HEK293 (cell line): ENCODE measurements at regions not wholly inside any gene's neighbourhood (a gene's known extent, or its start where the extent isn't known, plus 50 kb on each side); places are given as distances from the start of the nearest gene placed in this dataset.

Source experiments
- CTCF ChIA-PET: fragments of 350-600 bp; formaldehyde crosslinking; extraction: SDS; loops from one replicate; lab custom pipeline; 2021; ENCODE audit warnings: antibody characterized with exemption; lab: Yijun Ruan, JAX
- POLR2A ChIA-PET: fragments of 300-600 bp; formaldehyde crosslinking; extraction: SDS; loops from one replicate; lab custom pipeline; 2020; ENCODE audit warnings: antibody characterized with exemption, inconsistent platforms; lab: Yijun Ruan, JAX
- H3K27ac ChIP-seq: fragments of 200-500 bp; sonication (Bioruptor generic); 2 replicates; pipeline ENCODE4 v1.5.1; 2014; ENCODE audit warnings: low read depth, low read length, control low read depth, inconsistent platforms; ENCODE audit errors: extremely low read depth
- H3K36me3 ChIP-seq, 2 experiments: fragments of 200-500 bp in 1 of 2; sonication (Bioruptor generic) in 1 of 2; 1 replicate in 1 of 2; 2 replicates in 1 of 2; pipeline ENCODE4 v1.5.1; 2014 to 2017; ENCODE audit warnings: inconsistent platforms in 2 of 2, low read length in 2 of 2; ENCODE audit not compliant: control insufficient read depth in 2 of 2, insufficient read depth in 1 of 2
- H3K4me1 ChIP-seq: fragments of 200-500 bp; sonication (Bioruptor generic); 2 replicates; pipeline ENCODE4 v1.5.1; 2014; ENCODE audit warnings: mild to moderate bottlenecking, low read length, inconsistent platforms; ENCODE audit not compliant: control insufficient read depth, insufficient read depth
- H3K4me3 ChIP-seq: 2 replicates; pipeline ENCODE4 v1.5.1; 2011; ENCODE audit warnings: low read depth, mild to moderate bottlenecking, control low read depth, low read length, moderate library complexity
- H3K9me3 ChIP-seq: fragments of 200-500 bp; sonication (Bioruptor generic); 2 replicates; pipeline ENCODE4 v1.5.1; 2014; ENCODE audit warnings: low read depth, low read length, inconsistent platforms; ENCODE audit not compliant: control insufficient read depth, insufficient read depth
- BCL11A ChIP-seq: fragments of 450-650 bp; formaldehyde crosslinking; IDR thresholded peaks from 2 replicates; pipeline ENCODE4 v1.5.1; 2016; ENCODE audit warnings: low read depth, missing biosample characterization, missing genetic modification characterization
- HOXC10 ChIP-seq: sonication (generic); formaldehyde crosslinking; IDR thresholded peaks from 2 replicates; pipeline ENCODE4 v1.8.1; 2023; ENCODE audit warnings: mild to moderate bottlenecking, missing genetic modification reagents
- SP7 ChIP-seq: fragments of 450-650 bp; formaldehyde crosslinking; IDR thresholded peaks from 2 replicates; pipeline ENCODE4 v1.5.1; 2016; ENCODE audit warnings: missing biosample characterization, missing genetic modification characterization
- TSHZ1 ChIP-seq: fragments of 450-650 bp; formaldehyde crosslinking; IDR thresholded peaks from 2 replicates; pipeline ENCODE4 v1.5.1; 2016; ENCODE audit warnings: missing biosample characterization, missing genetic modification characterization, borderline replicate concordance
- ZBTB21 ChIP-seq: fragments of 450-650 bp; formaldehyde crosslinking; IDR thresholded peaks from 2 replicates; pipeline ENCODE4 v1.5.1; 2017; ENCODE audit warnings: missing biosample characterization, missing genetic modification characterization
- ZFP3 ChIP-seq: fragments of 450-650 bp; formaldehyde crosslinking; IDR thresholded peaks from 2 replicates; pipeline ENCODE4 v1.5.1; 2016; ENCODE audit warnings: low read depth, missing biosample characterization, missing genetic modification characterization
- ZFP69B ChIP-seq: fragments of 450-650 bp; formaldehyde crosslinking; IDR thresholded peaks from 2 replicates; pipeline ENCODE4 v1.5.1; 2016; ENCODE audit warnings: missing biosample characterization, missing genetic modification characterization
- ZNF175 ChIP-seq: fragments of 450-650 bp; formaldehyde crosslinking; IDR thresholded peaks from 2 replicates; pipeline ENCODE4 v1.5.1; 2016; ENCODE audit warnings: missing biosample characterization, missing genetic modification characterization
- ZNF184 ChIP-seq: fragments of 450-650 bp; IDR thresholded peaks from 2 replicates; pipeline ENCODE4 v1.5.1; 2018; ENCODE audit warnings: missing biosample characterization, mild to moderate bottlenecking, missing genetic modification characterization
- ZNF324 ChIP-seq: fragments of 450-650 bp; formaldehyde crosslinking; IDR thresholded peaks from 2 replicates; pipeline ENCODE4 v1.5.1; 2016; ENCODE audit warnings: missing biosample characterization, missing genetic modification characterization
- ZNF514 ChIP-seq: fragments of 450-650 bp; formaldehyde crosslinking; IDR thresholded peaks from 2 replicates; pipeline ENCODE4 v1.5.1; 2016; ENCODE audit warnings: missing biosample characterization, missing genetic modification characterization
- ZNF560 ChIP-seq: fragments of 450-650 bp; formaldehyde crosslinking; IDR thresholded peaks from 2 replicates; pipeline ENCODE4 v1.5.1; 2017; ENCODE audit warnings: missing biosample characterization, missing genetic modification characterization, borderline replicate concordance
- ZNF585B ChIP-seq: fragments of 450-650 bp; formaldehyde crosslinking; IDR thresholded peaks from 2 replicates; pipeline ENCODE4 v1.5.1; 2016; ENCODE audit warnings: missing biosample characterization, missing genetic modification characterization
- ZNF76 ChIP-seq: fragments of 450-650 bp; formaldehyde crosslinking; IDR thresholded peaks from 2 replicates; pipeline ENCODE4; 2016; ENCODE audit warnings: low read depth, missing biosample characterization, missing genetic modification characterization, borderline replicate concordance
- ZNF777 ChIP-seq: fragments of 450-650 bp; formaldehyde crosslinking; IDR thresholded peaks from 2 replicates; pipeline ENCODE4 v1.5.1; 2017; ENCODE audit warnings: missing biosample characterization, missing genetic modification characterization, borderline replicate concordance
- ZNF785 ChIP-seq: fragments of 450-650 bp; formaldehyde crosslinking; IDR thresholded peaks from 2 replicates; pipeline ENCODE4 v1.5.1; 2016; ENCODE audit warnings: missing biosample characterization, missing genetic modification characterization
- ZSCAN18 ChIP-seq: fragments of 450-650 bp; formaldehyde crosslinking; IDR thresholded peaks from 2 replicates; pipeline ENCODE4 v1.5.1; 2016; ENCODE audit warnings: missing biosample characterization, missing genetic modification characterization
- TF ChIP-seq, protein P1 (sequence below): fragments of 450-650 bp; formaldehyde crosslinking; IDR thresholded peaks from 2 replicates; pipeline ENCODE4 v1.5.0; 2017; ENCODE audit warnings: missing biosample characterization, missing genetic modification characterization, borderline replicate concordance
- TF ChIP-seq, protein P2 (sequence below): fragments of 450-650 bp; formaldehyde crosslinking; IDR thresholded peaks from 2 replicates; pipeline ENCODE4 v1.5.1; 2016; ENCODE audit warnings: missing biosample characterization, missing genetic modification characterization
- TF ChIP-seq, protein P3 (sequence below): fragments of 450-650 bp; formaldehyde crosslinking; IDR thresholded peaks from 2 replicates; pipeline ENCODE4 v1.5.1; 2016; ENCODE audit warnings: missing biosample characterization, missing genetic modification characterization

DNA sequence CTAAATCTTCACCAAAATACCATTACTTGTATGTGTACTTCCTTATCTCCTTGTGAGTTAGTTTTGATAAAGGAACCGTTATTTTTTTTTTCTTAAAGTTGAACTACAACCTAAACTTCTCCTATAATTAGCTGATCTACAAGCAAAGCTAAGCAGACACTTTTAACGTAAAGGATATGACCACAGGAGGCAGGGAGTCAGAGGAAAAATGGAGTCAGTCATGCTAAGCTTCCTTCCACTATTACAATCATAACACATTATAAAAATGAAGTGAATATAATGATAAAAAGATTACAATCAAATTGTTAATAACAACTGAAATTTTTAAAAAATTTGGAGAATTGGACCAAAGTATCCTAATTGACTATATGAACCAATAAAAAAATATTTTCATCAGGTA is 892.6 kb downstream of the KCNT2 start:
- no peak for TF ChIP-seq HOXC10 (CRISPR knock-in tag)
- no peak for TF ChIP-seq ZNF585B (tag by site-specific recombination)
- no peaks in the 10 kb centered on the region for H3K36me3 ChIP-seq
- H3K4me3 ChIP-seq: no peak overlapping the region
- ChIA-PET CTCF (interaction anchor here (0.7 to 1.6 kb wide), 2 partner anchors 16 to 327 kb away, joined by 4 to 6 read pairs; no protein-coding TSS in a partner anchor), POLR2A (no interaction called here)
- H3K27ac ChIP-seq: no peak overlapping the region
- H3K9me3 ChIP-seq: no peaks in the 10 kb centered on the region
- no peaks in the 10 kb centered on the region for H3K4me1 ChIP-seq

- Histone ChIP-seq H3K36me3 (no peaks in the 10 kb centered on the region), H3K27ac (no peak overlapping the region), H3K4me1 (no peaks in the 10 kb centered on the region), H3K9me3 (no peaks in the 10 kb centered on the region), H3K4me3 (no peak overlapping the region)
- ChIA-PET CTCF (interaction anchor here (1.6 kb wide), 1 partner anchor 17 kb away, joined by 4 read pairs; no protein-coding TSS in a partner anchor), POLR2A (no interaction called here)
- TF ChIP-seq BCL11A (tag by site-specific recombination) (no peak), SP7 (tag by site-specific recombination) (no peak), TSHZ1 (tag by site-specific recombination) (no peak), ZFP69B (tag by site-specific recombination) (no peak), ZFP3 (no peak), ZNF777 (tag by site-specific recombination) (no peak), ZBTB21 (tag by site-specific recombination) (no peak), ZNF514 (no peak)
- TF ChIP-seq, protein P1, sequence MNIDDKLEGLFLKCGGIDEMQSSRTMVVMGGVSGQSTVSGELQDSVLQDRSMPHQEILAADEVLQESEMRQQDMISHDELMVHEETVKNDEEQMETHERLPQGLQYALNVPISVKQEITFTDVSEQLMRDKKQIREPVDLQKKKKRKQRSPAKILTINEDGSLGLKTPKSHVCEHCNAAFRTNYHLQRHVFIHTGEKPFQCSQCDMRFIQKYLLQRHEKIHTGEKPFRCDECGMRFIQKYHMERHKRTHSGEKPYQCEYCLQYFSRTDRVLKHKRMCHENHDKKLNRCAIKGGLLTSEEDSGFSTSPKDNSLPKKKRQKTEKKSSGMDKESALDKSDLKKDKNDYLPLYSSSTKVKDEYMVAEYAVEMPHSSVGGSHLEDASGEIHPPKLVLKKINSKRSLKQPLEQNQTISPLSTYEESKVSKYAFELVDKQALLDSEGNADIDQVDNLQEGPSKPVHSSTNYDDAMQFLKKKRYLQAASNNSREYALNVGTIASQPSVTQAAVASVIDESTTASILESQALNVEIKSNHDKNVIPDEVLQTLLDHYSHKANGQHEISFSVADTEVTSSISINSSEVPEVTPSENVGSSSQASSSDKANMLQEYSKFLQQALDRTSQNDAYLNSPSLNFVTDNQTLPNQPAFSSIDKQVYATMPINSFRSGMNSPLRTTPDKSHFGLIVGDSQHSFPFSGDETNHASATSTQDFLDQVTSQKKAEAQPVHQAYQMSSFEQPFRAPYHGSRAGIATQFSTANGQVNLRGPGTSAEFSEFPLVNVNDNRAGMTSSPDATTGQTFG: no peak
Observed at GRCh38 chr1:195714248-195714647, 894.0 kb downstream of the KCNT2 start.

DNA sequence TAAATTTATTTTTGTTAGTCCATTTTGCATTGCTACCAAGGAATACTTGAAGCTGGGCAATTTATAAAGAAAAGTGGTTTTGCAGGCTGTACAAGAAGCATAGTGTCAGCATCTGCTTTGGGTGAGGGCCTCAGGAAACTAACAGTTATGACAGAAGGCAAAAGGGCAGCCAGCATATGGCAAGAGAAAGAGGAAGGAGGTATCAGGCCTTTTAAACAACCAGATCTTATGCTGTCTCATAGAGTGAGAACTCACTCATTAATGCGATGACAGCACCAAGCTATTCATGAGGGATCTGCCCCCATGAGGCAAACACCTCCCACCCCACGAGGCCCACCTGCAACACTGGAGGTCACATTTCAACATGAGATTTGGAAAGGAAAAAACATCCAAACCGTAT is 898.4 kb downstream of the KCNT2 start:
- POLR2A ChIA-PET: no interaction called here
- H3K4me1 ChIP-seq: no peaks in the 10 kb centered on the region
- H3K4me3 ChIP-seq: no peak overlapping the region
- no peak overlapping the region for H3K27ac ChIP-seq
- no peaks in the 10 kb centered on the region for H3K9me3 ChIP-seq
- CTCF ChIA-PET: no interaction called here
- no peaks in the 10 kb centered on the region for H3K36me3 ChIP-seq
- TF ChIP-seq ZSCAN18 (tag by site-specific recombination): no peak
- no peak for TF ChIP-seq ZNF785 (tag by site-specific recombination)
- no peak for TF ChIP-seq ZNF560 (tag by site-specific recombination)
- TF ChIP-seq ZNF184: no peak
- no peak for TF ChIP-seq ZNF324 (tag by site-specific recombination)
- TF ChIP-seq, protein P2, sequence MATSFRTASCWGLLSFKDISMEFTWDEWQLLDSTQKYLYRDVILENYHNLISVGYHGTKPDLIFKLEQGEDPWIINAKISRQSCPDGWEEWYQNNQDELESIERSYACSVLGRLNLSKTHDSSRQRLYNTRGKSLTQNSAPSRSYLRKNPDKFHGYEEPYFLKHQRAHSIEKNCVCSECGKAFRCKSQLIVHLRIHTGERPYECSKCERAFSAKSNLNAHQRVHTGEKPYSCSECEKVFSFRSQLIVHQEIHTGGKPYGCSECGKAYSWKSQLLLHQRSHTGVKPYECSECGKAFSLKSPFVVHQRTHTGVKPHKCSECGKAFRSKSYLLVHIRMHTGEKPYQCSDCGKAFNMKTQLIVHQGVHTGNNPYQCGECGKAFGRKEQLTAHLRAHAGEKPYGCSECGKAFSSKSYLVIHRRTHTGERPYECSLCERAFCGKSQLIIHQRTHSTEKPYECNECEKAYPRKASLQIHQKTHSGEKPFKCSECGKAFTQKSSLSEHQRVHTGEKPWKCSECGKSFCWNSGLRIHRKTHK: no peak
- TF ChIP-seq ZNF175 (tag by site-specific recombination): no peak
- TF ChIP-seq, protein P3, sequence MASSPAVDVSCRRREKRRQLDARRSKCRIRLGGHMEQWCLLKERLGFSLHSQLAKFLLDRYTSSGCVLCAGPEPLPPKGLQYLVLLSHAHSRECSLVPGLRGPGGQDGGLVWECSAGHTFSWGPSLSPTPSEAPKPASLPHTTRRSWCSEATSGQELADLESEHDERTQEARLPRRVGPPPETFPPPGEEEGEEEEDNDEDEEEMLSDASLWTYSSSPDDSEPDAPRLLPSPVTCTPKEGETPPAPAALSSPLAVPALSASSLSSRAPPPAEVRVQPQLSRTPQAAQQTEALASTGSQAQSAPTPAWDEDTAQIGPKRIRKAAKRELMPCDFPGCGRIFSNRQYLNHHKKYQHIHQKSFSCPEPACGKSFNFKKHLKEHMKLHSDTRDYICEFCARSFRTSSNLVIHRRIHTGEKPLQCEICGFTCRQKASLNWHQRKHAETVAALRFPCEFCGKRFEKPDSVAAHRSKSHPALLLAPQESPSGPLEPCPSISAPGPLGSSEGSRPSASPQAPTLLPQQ (tag by site-specific recombination): no peak
- no peak for TF ChIP-seq ZNF76 (tag by site-specific recombination)
